ENCODE measurements at regions not wholly inside any gene's neighbourhood (a gene's known extent, or its start where the extent isn't known, plus 50 kb on each side); places are given as distances from the start of the nearest gene placed in this dataset.
"Not testable (repeated sequence)": the region's sequence is repeated elsewhere in the genome, so short reads cannot be mapped to it uniquely, and the experiment has no call there.

DNA sequence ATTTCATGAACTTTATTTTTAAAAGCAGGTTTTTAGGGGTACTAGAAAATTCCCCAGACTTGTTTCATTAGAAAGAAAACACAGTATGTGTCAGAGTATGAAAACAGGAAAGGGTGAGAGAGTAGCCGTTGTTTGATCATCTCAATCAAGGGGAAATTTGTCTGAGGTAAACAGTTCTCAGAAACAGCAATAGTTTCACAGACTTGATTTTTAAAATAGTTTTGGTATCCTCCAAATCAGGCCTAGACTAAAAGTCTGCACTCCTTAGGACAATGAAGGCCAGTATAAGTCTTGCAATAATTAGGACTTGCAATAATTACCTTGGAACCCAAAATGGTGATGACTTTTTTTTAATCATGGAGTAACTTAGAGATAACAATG, 176.6 kb upstream of the TAB2 start:
- ATAC-seq (no peak), DNase-seq (no peak)
- H3K4me3 ChIP-seq, result no peak overlapping the region
- peaks cover 8% of the 10 kb centered on the region for H3K4me1 ChIP-seq
- TF ChIP-seq, protein P1, sequence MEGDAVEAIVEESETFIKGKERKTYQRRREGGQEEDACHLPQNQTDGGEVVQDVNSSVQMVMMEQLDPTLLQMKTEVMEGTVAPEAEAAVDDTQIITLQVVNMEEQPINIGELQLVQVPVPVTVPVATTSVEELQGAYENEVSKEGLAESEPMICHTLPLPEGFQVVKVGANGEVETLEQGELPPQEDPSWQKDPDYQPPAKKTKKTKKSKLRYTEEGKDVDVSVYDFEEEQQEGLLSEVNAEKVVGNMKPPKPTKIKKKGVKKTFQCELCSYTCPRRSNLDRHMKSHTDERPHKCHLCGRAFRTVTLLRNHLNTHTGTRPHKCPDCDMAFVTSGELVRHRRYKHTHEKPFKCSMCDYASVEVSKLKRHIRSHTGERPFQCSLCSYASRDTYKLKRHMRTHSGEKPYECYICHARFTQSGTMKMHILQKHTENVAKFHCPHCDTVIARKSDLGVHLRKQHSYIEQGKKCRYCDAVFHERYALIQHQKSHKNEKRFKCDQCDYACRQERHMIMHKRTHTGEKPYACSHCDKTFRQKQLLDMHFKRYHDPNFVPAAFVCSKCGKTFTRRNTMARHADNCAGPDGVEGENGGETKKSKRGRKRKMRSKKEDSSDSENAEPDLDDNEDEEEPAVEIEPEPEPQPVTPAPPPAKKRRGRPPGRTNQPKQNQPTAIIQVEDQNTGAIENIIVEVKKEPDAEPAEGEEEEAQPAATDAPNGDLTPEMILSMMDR (IDR thresholded peaks at IDR 0.05), result no peak
- intact Hi-C loops (cut with DNase I), result no loop called here
- peak overlapping the region; percentile 31 for H3K27ac ChIP-seq
- H3K36me3 ChIP-seq, result no peaks in the 10 kb centered on the region
- H3K27me3 ChIP-seq, result no peaks in the 10 kb centered on the region
- peaks cover 3% of the 10 kb centered on the region for H3K9me3 ChIP-seq

DNA sequence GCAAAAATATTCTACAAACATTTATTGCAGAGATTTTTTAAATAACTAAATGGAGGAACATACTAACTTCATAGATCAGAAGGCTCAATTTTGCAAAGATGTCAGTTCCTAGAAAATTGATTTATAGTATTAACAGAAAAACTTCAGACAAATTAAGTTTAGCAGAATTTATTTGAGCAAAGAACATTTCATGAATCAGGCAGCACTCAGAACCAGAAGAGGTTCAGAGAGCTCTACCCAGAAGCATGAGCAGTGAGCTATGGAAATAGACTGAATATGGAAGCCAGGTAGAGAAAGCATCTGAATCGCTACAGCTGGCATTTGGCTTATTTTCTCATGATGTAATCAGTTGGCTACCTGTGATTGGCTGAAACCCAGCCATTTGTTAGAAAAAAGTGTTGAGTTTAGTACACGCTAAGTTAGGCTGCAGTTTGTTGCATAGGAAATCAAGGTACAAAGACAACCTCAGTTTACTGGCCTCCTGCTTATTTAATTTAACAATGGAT, 174.5 kb upstream of the TAB2 start:
- intact Hi-C loops (cut with DNase I), result no loop called here
- DNase-seq (no peak), ATAC-seq (no peak)

DNA sequence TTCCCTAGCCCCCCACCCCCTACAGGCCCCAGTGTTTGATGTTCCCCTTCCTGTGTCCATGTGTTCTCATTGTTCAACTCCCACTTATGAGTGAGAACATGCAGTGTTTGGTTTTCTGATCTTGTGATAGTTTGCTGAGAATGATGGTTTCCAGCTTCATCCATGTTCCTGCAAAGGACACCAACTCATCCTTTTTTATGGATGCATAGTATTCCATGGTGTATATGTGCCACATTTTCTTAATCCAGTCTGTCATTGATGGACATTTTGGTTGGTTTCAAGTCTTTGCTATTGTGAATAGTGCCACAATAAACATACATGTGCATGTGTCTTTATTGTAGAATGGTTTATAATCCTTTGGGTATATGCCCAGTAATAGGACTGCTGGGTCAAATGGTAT, 171.7 kb upstream of the TAB2 start:
- H3K36me3 ChIP-seq; H3K4me3 ChIP-seq; intact Hi-C loops (cut with DNase I); H3K9me3 ChIP-seq; ATAC-seq; DNase-seq; H3K27ac ChIP-seq; H3K27me3 ChIP-seq; H3K4me1 ChIP-seq: not testable (repeated sequence)

More for the DNA sequence above, 174.5 kb upstream of the TAB2 start:
- TF ChIP-seq, protein P1 (IDR thresholded peaks at IDR 0.05), result no peak
- Histone ChIP-seq H3K4me1 (peaks cover 12% of the 10 kb centered on the region), H3K27ac (no peak overlapping the region), H3K4me3 (no peak overlapping the region), H3K27me3 (no peaks in the 10 kb centered on the region), H3K9me3 (peaks cover 3% of the 10 kb centered on the region), H3K36me3 (no peaks in the 10 kb centered on the region)

DNA sequence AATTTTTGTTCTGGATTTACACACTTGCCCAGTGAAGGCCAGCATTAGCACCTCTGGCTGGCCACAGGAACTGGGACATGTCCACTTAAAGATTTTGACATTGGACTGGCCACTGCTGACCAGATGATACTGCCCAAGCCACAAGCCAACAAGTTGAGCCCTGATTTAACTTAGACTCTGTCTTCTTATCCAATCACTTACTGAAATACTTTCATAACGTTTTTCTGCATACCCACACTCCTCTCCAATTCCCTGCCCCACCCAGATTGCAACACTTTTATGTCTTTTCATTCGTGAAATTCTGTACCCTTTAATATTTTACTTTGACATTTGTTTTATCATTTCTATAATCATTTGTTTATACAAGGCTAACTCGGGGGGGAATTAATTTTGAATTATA, 170.3 kb upstream of the TAB2 start:
- Histone ChIP-seq H3K27ac (no peak overlapping the region), H3K4me1 (peaks cover 4% of the 10 kb centered on the region), H3K36me3 (no peaks in the 10 kb centered on the region), H3K27me3 (no peaks in the 10 kb centered on the region), H3K4me3 (no peak overlapping the region), H3K9me3 (peaks cover 3% of the 10 kb centered on the region)
- ATAC-seq, result no peak
- DNase-seq, result no peak
- TF ChIP-seq, protein P1 (IDR thresholded peaks at IDR 0.05), result no peak
- intact Hi-C loops (cut with DNase I), result no loop called here

DNA sequence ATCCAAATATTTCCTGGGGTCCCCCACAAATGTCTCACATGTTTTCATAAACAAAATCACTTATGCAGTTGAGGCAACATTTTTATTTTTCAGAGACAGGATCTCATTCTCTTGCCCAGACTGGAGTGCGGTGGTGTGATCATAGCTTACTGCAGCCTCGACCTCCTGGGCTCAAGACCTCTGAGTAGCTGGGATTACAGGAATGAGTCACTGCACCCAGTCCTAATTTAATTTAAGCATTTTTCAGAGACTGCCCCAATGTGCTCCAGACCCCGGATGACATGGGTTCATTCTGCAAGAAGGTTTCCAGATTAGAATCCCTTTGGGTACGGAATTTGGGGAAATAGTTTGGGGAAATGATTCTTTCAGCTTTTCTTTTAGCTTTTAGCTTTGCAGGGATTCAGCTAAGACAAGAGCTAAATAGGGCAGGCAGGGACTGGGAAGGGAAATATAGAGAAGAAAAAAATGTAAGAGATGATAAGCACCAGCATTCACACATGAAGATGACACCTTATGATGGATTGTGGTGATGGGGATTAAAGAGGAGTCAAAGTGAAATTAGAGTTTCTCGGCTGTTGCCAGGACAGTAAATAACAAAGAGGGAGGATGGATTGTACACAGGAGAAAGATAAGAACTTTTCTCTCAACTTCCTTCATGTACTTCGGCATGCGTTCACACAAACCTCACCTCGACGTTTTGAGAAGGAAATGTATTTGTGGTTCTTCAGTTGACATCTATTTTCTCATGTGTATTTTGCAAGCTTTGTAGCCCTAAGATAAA, 169.4 kb upstream of the TAB2 start:
- DNase-seq (no peak), ATAC-seq (no peak)
- intact Hi-C loops (cut with DNase I), result no loop called here
- no peak overlapping the region for H3K27ac ChIP-seq
- H3K9me3 ChIP-seq, result no peaks in the 10 kb centered on the region
- no peak overlapping the region for H3K4me3 ChIP-seq
- H3K27me3 ChIP-seq, result no peaks in the 10 kb centered on the region
- H3K36me3 ChIP-seq, result no peaks in the 10 kb centered on the region
- H3K4me1 ChIP-seq, result peaks cover 4% of the 10 kb centered on the region
- TF ChIP-seq, protein P1 (IDR thresholded peaks at IDR 0.05), result no peak

DNA sequence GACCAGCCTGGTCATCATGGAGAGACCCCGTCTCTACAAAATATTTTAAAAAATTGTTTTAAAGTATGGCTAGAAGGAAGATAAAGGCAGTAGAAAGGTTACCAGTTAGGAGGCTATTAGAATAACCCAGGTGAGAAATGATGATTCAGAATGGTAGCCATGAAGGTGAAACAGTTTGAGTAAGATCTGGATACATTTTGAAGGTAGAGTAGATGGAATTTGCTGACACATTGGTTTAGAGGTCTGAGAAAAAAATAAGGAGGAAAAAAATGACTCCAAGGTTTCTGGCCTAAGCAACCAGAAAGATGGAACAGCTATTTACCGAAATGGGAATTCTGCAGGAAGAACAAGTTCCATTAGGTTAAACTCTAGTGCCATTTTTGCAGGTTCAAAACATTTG, 167.9 kb upstream of the TAB2 start:
- no peak overlapping the region for H3K27ac ChIP-seq
- H3K4me1 ChIP-seq, result peaks cover 4% of the 10 kb centered on the region
- no peaks in the 10 kb centered on the region for H3K27me3 ChIP-seq
- no peaks in the 10 kb centered on the region for H3K36me3 ChIP-seq
- TF ChIP-seq, protein P1 (IDR thresholded peaks at IDR 0.05), result no peak
- DNase-seq, result no peak
- H3K9me3 ChIP-seq, result no peaks in the 10 kb centered on the region
- H3K4me3 ChIP-seq, result no peak overlapping the region
- intact Hi-C loops (cut with DNase I), result no loop called here
- no peak for ATAC-seq

Data from upper lobe of right lung (tissue), 1 donor.